Naive B cell (primary cell): ENCODE measurements at regions not wholly inside any gene's neighbourhood (a gene's known extent, or its start where the extent isn't known, plus 50 kb on each side); places are given as distances from the start of the nearest gene placed in this dataset.
"Not testable (repeated sequence)": the region's sequence is repeated elsewhere in the genome, so short reads cannot be mapped to it uniquely, and the experiment has no call there.

ENCODE experiments used
- ATAC-seq, 2 donors: fragments of 150-1000 bp; cut with Tn5 transposase; 2 replicates each; pipeline ENCODE4 v1.10.0; 2021; ENCODE audit warnings: low read depth in 2 of 2, mild to moderate bottlenecking in 2 of 2, moderate library complexity in 2 of 2
- DNase-seq: peaks from one replicate; pipeline ENCODE4 v3.0.0; 2022
- H3K27ac Mint-ChIP-seq, 6 donors: one replicate each; pipeline ENCODE4 v1.8.0; 2020 to 2022; ENCODE audit warnings: mild to moderate bottlenecking in 6 of 6, mixed read lengths in 6 of 6, moderate library complexity in 5 of 6, inconsistent platforms in 2 of 6
- H3K27me3 Mint-ChIP-seq, 3 donors: one replicate each; pipeline ENCODE4 v1.8.0; 2021 to 2022; ENCODE audit warnings: mixed read lengths in 3 of 3, mild to moderate bottlenecking in 1 of 3
- H3K36me3 Mint-ChIP-seq, 2 donors: one replicate each; pipeline ENCODE4 v1.8.0; 2020 to 2022; ENCODE audit warnings: mixed read lengths in 2 of 2, inconsistent platforms in 1 of 2, mild to moderate bottlenecking in 1 of 2
- H3K4me1 Mint-ChIP-seq, 3 donors: one replicate each; pipeline ENCODE4 v1.8.0; 2020 to 2022; ENCODE audit warnings: mixed read lengths in 3 of 3, inconsistent platforms in 1 of 3, mild to moderate bottlenecking in 1 of 3, moderate library complexity in 1 of 3
- H3K4me3 Mint-ChIP-seq, 8 donors: one replicate each; pipeline ENCODE4 v1.8.0; 2020 to 2022; ENCODE audit warnings: mild to moderate bottlenecking in 8 of 8, mixed read lengths in 8 of 8, moderate library complexity in 8 of 8, inconsistent platforms in 2 of 8
- H3K9me3 Mint-ChIP-seq, 7 donors: one replicate each; pipeline ENCODE4 v1.8.0; 2020 to 2022; ENCODE audit warnings: mixed read lengths in 7 of 7, mild to moderate bottlenecking in 5 of 7, inconsistent platforms in 2 of 7, moderate library complexity in 1 of 7

- DNase-seq (no peak), ATAC-seq (no peak)
- Mint-ChIP-seq H3K9me3 (peaks cover 0 to 6% (median 5%) of the 10 kb centered on the region in 7 donors), H3K27me3 (peaks cover 8 to 12% (median 9%) of the 10 kb centered on the region in 3 donors), H3K36me3 (no peaks in the 10 kb centered on the region), H3K4me3 (no peak overlapping the region), H3K27ac (no peak overlapping the region), H3K4me1 (no peaks in the 10 kb centered on the region)
Measured at GRCh38 chr15:53037904-53038654, 247.9 kb upstream of the ONECUT1 start.

- H3K36me3 Mint-ChIP-seq = no peaks in the 10 kb centered on the region
- DNase-seq (no peak), ATAC-seq (no peak)
- H3K27ac Mint-ChIP-seq = no peak overlapping the region
- H3K9me3 Mint-ChIP-seq = peaks cover 0 to 3% (median 0%) of the 10 kb centered on the region in 7 donors
- H3K4me1 Mint-ChIP-seq = no peaks in the 10 kb centered on the region
- H3K27me3 Mint-ChIP-seq = peaks cover 8 to 12% (median 9%) of the 10 kb centered on the region in 3 donors
- no peak overlapping the region for H3K4me3 Mint-ChIP-seq
Measured at GRCh38 chr15:53036641-53037040, 246.5 kb upstream of the ONECUT1 start.

GRCh38 chr15:53034767-53035245, 244.7 kb upstream of the ONECUT1 start:
- Mint-ChIP-seq H3K27me3 (peaks cover 9 to 12% (median 10%) of the 10 kb centered on the region in 3 donors), H3K4me1 (no peaks in the 10 kb centered on the region), H3K27ac (no peak overlapping the region), H3K9me3 (peaks cover 0 to 3% (median 0%) of the 10 kb centered on the region in 7 donors), H3K4me3 (no peak overlapping the region), H3K36me3 (no peaks in the 10 kb centered on the region)
- ATAC-seq = no peak
- no peak for DNase-seq

DNA sequence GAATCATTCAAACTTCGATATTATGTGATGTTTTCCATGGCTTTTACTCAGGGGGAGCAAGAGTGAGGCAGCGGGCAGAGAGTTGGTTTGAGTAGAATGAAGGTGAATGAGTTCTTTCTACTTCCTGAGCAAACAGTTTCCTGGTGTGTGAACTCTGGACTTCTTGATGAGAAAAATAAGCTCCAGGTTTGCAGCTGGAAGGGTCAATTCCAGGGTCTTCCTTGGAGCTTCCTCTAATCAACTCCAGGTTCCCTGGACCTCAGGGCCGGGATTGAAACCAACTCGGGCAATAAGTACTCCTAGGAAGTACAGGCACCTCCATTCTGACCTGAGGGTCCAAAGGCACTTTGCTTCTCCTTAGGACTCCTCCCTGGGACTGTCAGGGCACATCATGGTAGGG, 243.6 kb upstream of the ONECUT1 start:
- no peaks in the 10 kb centered on the region for H3K4me1 Mint-ChIP-seq
- no peaks in the 10 kb centered on the region for H3K36me3 Mint-ChIP-seq
- ATAC-seq = no peak
- peaks cover 0 to 4% (median 0%) of the 10 kb centered on the region in 7 donors for H3K9me3 Mint-ChIP-seq
- no peak overlapping the region for H3K27ac Mint-ChIP-seq
- no peak for DNase-seq
- H3K27me3 Mint-ChIP-seq = peaks cover 9 to 19% (median 15%) of the 10 kb centered on the region in 3 donors
- H3K4me3 Mint-ChIP-seq = no peak overlapping the region

DNA sequence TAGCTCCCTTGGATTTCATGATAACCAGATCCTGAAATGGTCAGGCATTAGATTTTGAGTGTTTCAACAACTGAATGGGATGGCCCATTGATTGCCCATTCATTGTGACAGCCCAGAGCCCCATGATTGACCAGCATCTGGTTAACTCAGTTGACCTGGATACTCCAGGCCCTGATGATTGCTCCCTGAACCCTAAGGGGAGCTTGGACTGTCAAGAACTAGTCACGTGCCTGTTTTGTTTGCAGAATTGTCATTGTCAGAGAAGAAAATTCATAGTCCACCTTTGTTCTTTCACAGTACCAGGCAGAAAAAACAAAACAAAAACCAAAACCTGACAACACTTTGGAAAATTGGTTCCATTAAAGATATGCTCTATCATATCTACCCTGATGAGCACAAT, 241.3 kb upstream of the ONECUT1 start:
- H3K27ac Mint-ChIP-seq = no peak overlapping the region
- no peak overlapping the region for H3K4me3 Mint-ChIP-seq
- H3K4me1 Mint-ChIP-seq = no peaks in the 10 kb centered on the region
- no peaks in the 10 kb centered on the region for H3K36me3 Mint-ChIP-seq
- peaks cover 0 to 10% (median 5%) of the 10 kb centered on the region in 7 donors for H3K9me3 Mint-ChIP-seq
- no peak for DNase-seq
- peaks cover 7 to 15% (median 9%) of the 10 kb centered on the region in 3 donors for H3K27me3 Mint-ChIP-seq
- no peak for ATAC-seq

GRCh38 chr15:53022788-53023187, 232.7 kb upstream of the ONECUT1 start:
- ATAC-seq = no peak
- Mint-ChIP-seq H3K4me1 (no peaks in the 10 kb centered on the region), H3K36me3 (no peaks in the 10 kb centered on the region), H3K9me3 (peaks cover 7 to 42% (median 10%) of the 10 kb centered on the region in 7 donors), H3K27me3 (peaks cover 11 to 22% (median 18%) of the 10 kb centered on the region in 3 donors), H3K27ac (no peak overlapping the region), H3K4me3 (no peak overlapping the region)
- DNase-seq = no peak

GRCh38 chr15:53013329-53013728, 223.2 kb upstream of the ONECUT1 start:
- H3K4me3 Mint-ChIP-seq = no peak overlapping the region
- ATAC-seq (no peak), DNase-seq (no peak)
- peaks cover 0 to 7% (median 3%) of the 10 kb centered on the region in 7 donors for H3K9me3 Mint-ChIP-seq
- H3K4me1 Mint-ChIP-seq = no peaks in the 10 kb centered on the region
- H3K27ac Mint-ChIP-seq = no peak overlapping the region
- H3K27me3 Mint-ChIP-seq = peaks cover 0 to 5% (median 0%) of the 10 kb centered on the region in 3 donors
- peaks cover 4 to 7% of the 10 kb centered on the region in 2 donors for H3K36me3 Mint-ChIP-seq

- H3K9me3 Mint-ChIP-seq, H3K4me1 Mint-ChIP-seq, DNase-seq, H3K4me3 Mint-ChIP-seq, H3K36me3 Mint-ChIP-seq, ATAC-seq, H3K27me3 Mint-ChIP-seq: not testable (repeated sequence)
- H3K27ac Mint-ChIP-seq = peak overlapping the region in 1 of 6 donors; percentile 55
Measured at GRCh38 chr15:53011779-53012178, 221.6 kb upstream of the ONECUT1 start.

- H3K27me3 Mint-ChIP-seq = peaks cover 12 to 16% (median 13%) of the 10 kb centered on the region in 3 donors
- H3K36me3 Mint-ChIP-seq = peaks cover 4 to 7% of the 10 kb centered on the region in 2 donors
- H3K4me3 Mint-ChIP-seq = no peak overlapping the region
- DNase-seq = no peak
- H3K27ac Mint-ChIP-seq = no peak overlapping the region
- ATAC-seq = no peak
- no peaks in the 10 kb centered on the region for H3K4me1 Mint-ChIP-seq
- peaks cover 0 to 8% (median 2%) of the 10 kb centered on the region in 7 donors for H3K9me3 Mint-ChIP-seq
Measured at GRCh38 chr15:53009093-53009492, 219.0 kb upstream of the ONECUT1 start.

DNA sequence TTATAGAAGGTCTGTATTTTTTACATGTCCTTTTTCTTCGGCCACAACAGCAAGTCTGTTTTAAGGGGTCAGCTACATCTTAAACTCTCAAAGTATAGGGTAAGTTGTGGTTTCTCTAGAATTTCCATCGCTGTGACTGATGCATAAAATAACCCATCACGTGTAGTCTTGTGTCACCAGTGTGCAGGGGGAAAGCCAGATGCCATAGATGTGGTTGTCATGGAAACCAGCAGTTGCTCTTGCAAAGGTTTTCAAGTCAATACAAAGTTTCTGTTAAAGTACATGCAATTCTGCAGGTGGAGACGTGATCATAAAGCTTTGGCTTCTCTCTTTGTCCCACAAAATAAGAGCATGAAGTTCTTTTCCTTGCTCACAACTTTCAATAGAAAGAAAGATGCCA, 210.3 kb upstream of the ONECUT1 start:
- Mint-ChIP-seq H3K4me3 (no peak overlapping the region), H3K36me3 (no peaks in the 10 kb centered on the region), H3K27me3 (peaks cover 0 to 22% (median 16%) of the 10 kb centered on the region in 3 donors), H3K27ac (no peak overlapping the region), H3K9me3 (peaks cover 0 to 10% (median 3%) of the 10 kb centered on the region in 7 donors), H3K4me1 (no peaks in the 10 kb centered on the region)
- no peak for ATAC-seq
- no peak for DNase-seq

- H3K27ac Mint-ChIP-seq = no peak overlapping the region
- no peak for ATAC-seq
- peaks cover 10 to 34% (median 21%) of the 10 kb centered on the region in 7 donors for H3K9me3 Mint-ChIP-seq
- H3K36me3 Mint-ChIP-seq = peaks cover 0 to 19% of the 10 kb centered on the region in 2 donors
- no peak for DNase-seq
- H3K4me3 Mint-ChIP-seq = no peak overlapping the region
- no peaks in the 10 kb centered on the region for H3K4me1 Mint-ChIP-seq
- H3K27me3 Mint-ChIP-seq = peaks cover 5 to 15% (median 9%) of the 10 kb centered on the region in 3 donors
Measured at GRCh38 chr15:52997123-52997522, 207.0 kb upstream of the ONECUT1 start.

GRCh38 chr15:52994290-52994689, 204.2 kb upstream of the ONECUT1 start:
- Mint-ChIP-seq H3K4me1 (no peaks in the 10 kb centered on the region), H3K27ac (no peak overlapping the region), H3K27me3 (peaks cover 8 to 15% (median 9%) of the 10 kb centered on the region in 3 donors), H3K36me3 (peaks cover 0 to 20% of the 10 kb centered on the region in 2 donors), H3K4me3 (no peak overlapping the region), H3K9me3 (peaks cover 16 to 52% (median 25%) of the 10 kb centered on the region in 7 donors)
- ATAC-seq (no peak), DNase-seq (no peak)

GRCh38 chr15:52984507-52984906, 194.4 kb upstream of the ONECUT1 start:
- ATAC-seq = no peak
- H3K36me3 Mint-ChIP-seq = no peaks in the 10 kb centered on the region
- peaks cover 0 to 5% (median 4%) of the 10 kb centered on the region in 3 donors for H3K27me3 Mint-ChIP-seq
- H3K9me3 Mint-ChIP-seq = peaks cover 0 to 2% (median 0%) of the 10 kb centered on the region in 7 donors
- DNase-seq = no peak
- H3K27ac Mint-ChIP-seq = no peak overlapping the region
- no peak overlapping the region for H3K4me3 Mint-ChIP-seq
- peaks cover 0 to 8% (median 4%) of the 10 kb centered on the region in 3 donors for H3K4me1 Mint-ChIP-seq

GRCh38 chr15:52980446-52980845, 190.3 kb upstream of the ONECUT1 start:
- ATAC-seq (no peak), DNase-seq (no peak)
- Mint-ChIP-seq H3K4me1 (peaks cover 0 to 8% (median 4%) of the 10 kb centered on the region in 3 donors), H3K27me3 (peaks cover 0 to 10% (median 6%) of the 10 kb centered on the region in 3 donors), H3K4me3 (no peak overlapping the region), H3K9me3 (peaks cover 0 to 2% (median 0%) of the 10 kb centered on the region in 7 donors), H3K27ac (no peak overlapping the region), H3K36me3 (no peaks in the 10 kb centered on the region)
